ENCODE measurements at regions not wholly inside any gene's neighbourhood (a gene's known extent, or its start where the extent isn't known, plus 50 kb on each side); places are given as distances from the start of the nearest gene placed in this dataset.

DNA sequence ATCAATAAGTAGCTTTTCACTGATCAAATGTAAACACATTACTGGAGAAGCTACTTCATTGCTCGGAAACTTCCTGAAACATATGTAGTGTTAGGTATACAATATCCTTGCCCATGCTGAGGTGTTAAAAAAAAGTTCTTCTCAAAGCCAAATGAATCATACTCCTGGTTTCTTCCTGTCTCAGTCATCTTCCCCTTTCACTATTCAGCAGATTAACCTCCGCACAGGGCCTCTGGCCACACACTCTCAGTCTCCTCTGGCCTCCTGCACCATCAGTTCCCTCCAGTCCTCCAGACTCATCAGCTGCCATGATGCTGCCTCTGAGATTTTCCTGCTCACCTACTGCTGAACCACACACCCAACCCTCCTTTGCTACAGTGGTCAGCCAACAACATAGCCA is 70.5 kb upstream of the BOC start:
- no peak overlapping the region for H2AK5ac ChIP-seq (ENCODE audit: low read depth, low read length)
- no peak overlapping the region for H4K91ac ChIP-seq (replicated peaks; ENCODE audit: insufficient read length, low read length)
- TF ChIP-seq, protein P1, sequence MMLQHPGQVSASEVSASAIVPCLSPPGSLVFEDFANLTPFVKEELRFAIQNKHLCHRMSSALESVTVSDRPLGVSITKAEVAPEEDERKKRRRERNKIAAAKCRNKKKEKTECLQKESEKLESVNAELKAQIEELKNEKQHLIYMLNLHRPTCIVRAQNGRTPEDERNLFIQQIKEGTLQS (IDR thresholded peaks at IDR 0.05; ENCODE audit: insufficient read depth, low read depth, low read length), result no peak
- TF ChIP-seq SP2 (IDR thresholded peaks at IDR 0.05; ENCODE audit: low read length) (no peak), SIRT6 (IDR thresholded peaks at IDR 0.05; ENCODE audit: low read length) (no peak), BCL11A (IDR thresholded peaks at IDR 0.05; ENCODE audit: low read depth in 2 of 2, low read length in 2 of 2) (no peak), BACH1 (IDR thresholded peaks at IDR 0.05; ENCODE audit: low read length) (no peak), CEBPB (IDR thresholded peaks at IDR 0.05; ENCODE audit: low read depth, low read length) (no peak)
- TF ChIP-seq, protein P2, sequence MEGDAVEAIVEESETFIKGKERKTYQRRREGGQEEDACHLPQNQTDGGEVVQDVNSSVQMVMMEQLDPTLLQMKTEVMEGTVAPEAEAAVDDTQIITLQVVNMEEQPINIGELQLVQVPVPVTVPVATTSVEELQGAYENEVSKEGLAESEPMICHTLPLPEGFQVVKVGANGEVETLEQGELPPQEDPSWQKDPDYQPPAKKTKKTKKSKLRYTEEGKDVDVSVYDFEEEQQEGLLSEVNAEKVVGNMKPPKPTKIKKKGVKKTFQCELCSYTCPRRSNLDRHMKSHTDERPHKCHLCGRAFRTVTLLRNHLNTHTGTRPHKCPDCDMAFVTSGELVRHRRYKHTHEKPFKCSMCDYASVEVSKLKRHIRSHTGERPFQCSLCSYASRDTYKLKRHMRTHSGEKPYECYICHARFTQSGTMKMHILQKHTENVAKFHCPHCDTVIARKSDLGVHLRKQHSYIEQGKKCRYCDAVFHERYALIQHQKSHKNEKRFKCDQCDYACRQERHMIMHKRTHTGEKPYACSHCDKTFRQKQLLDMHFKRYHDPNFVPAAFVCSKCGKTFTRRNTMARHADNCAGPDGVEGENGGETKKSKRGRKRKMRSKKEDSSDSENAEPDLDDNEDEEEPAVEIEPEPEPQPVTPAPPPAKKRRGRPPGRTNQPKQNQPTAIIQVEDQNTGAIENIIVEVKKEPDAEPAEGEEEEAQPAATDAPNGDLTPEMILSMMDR (IDR thresholded peaks at IDR 0.05; ENCODE audit: control extremely low read depth in 1 of 3, insufficient read depth in 1 of 3, low read depth in 1 of 3, low read length in 3 of 3), result no peak
- H3K14ac ChIP-seq (ENCODE audit: insufficient read length), result no peak overlapping the region
- no peak overlapping the region for H3K23ac ChIP-seq (ENCODE audit: insufficient read length)
- no peak overlapping the region for H2AFZ ChIP-seq (ENCODE audit: low read length)
- CTCF ChIA-PET (ENCODE audit: partially characterized antibody), result interaction anchor here (0.7 to 1.0 kb wide), 2 partner anchors 11 to 104 kb away, joined by 3 to 4 read pairs; no protein-coding TSS in a partner anchor
- H3K27me3 ChIP-seq (replicated peaks in 1 of 4; ENCODE audit: control insufficient read depth in 3 of 4, extremely low read depth in 1 of 4, insufficient read depth in 3 of 4, low read length in 3 of 4), result no peaks in the 10 kb centered on the region; a peak in 1 of 7 replicates
- H3K23me2 ChIP-seq (ENCODE audit: low read depth, low read length), result no peaks in the 10 kb centered on the region; the same call in 1 of the 2 replicates
- H3K56ac ChIP-seq (replicated peaks; ENCODE audit: insufficient read length, low read depth, low read length), result no peak overlapping the region
- H3K36me3 ChIP-seq (ENCODE audit: control insufficient read depth in 2 of 4, insufficient read depth in 4 of 4, low read length in 3 of 4), result no peaks in the 10 kb centered on the region
- WGBS, 2 experiments (ENCODE audit: extremely low coverage in 1 of 2, insufficient coverage in 1 of 2, insufficient read length in 1 of 2, insufficient replicate concordance in 2 of 2, low coverage in 1 of 2, low lambda C conversion rate in 2 of 2, missing lambda C conversion rate in 1 of 2), result 93% methylated on average over 2 of the region's 2 CpGs; no CpG with 5 or more reads in 1 of the 2 experiments
- FAIRE-seq, result no peak
- no peak overlapping the region for H4K8ac ChIP-seq (ENCODE audit: extremely low read depth, insufficient read depth, low read length)
- H3K4me1 ChIP-seq (replicated peaks in 1 of 4; ENCODE audit: control insufficient read depth in 3 of 4, insufficient read depth in 4 of 4, low read length in 3 of 4), result peaks cover 0 to 4% (median 2%) of the 10 kb centered on the region in 4 experiments; a peak in 2 of 7 replicates
- no peak overlapping the region for H3K27ac ChIP-seq (ENCODE audit: low read depth, low read length)
- no peaks in the 10 kb centered on the region for H4K20me1 ChIP-seq (replicated peaks in 1 of 2; ENCODE audit: control insufficient read depth in 1 of 2, insufficient read depth in 2 of 2, low read length in 2 of 2)
- H3K79me2 ChIP-seq (ENCODE audit: control insufficient read depth in 1 of 2, insufficient read depth in 2 of 2, low read length in 2 of 2), result no peaks in the 10 kb centered on the region
- H2BK120ac ChIP-seq (replicated peaks; ENCODE audit: low read depth, low read length), result no peak overlapping the region
- no peak overlapping the region for H3K4me2 ChIP-seq (ENCODE audit: insufficient read depth in 1 of 2, low read depth in 2 of 2, low read length in 2 of 2)
- no peak overlapping the region for H2BK5ac ChIP-seq (ENCODE audit: low read depth, low read length)
- POLR2A ChIA-PET (ENCODE audit: partially characterized antibody), result no interaction called here
- no peak overlapping the region for H3K4ac ChIP-seq (replicated peaks; ENCODE audit: insufficient read length, low read depth, low read length)
- H3K18ac ChIP-seq (ENCODE audit: extremely low read depth, low read length), result no peak overlapping the region
- H2BK20ac ChIP-seq (ENCODE audit: low read length), result no peak overlapping the region
- no peak for DNase-seq (ENCODE audit: low read depth in 1 of 2, low spot score in 2 of 2)
- H2BK12ac ChIP-seq (ENCODE audit: low read depth, low read length), result no peak overlapping the region
- H3K9me3 ChIP-seq (ENCODE audit: insufficient read depth in 2 of 2, low read depth in 1 of 2, low read length in 1 of 2), result no peaks in the 10 kb centered on the region
- H3K4me3 ChIP-seq (ENCODE audit: extremely low read depth in 1 of 4, insufficient read depth in 2 of 4, low read depth in 3 of 4, low read length in 4 of 4), result no peak overlapping the region
- no peak overlapping the region for H2BK15ac ChIP-seq (ENCODE audit: low read length)
- no peak overlapping the region for H4K5ac ChIP-seq (ENCODE audit: insufficient read length, low read depth, low read length)
- H3K79me1 ChIP-seq (ENCODE audit: low read depth, low read length), result no peaks in the 10 kb centered on the region
- no peak overlapping the region for H3K9ac ChIP-seq (replicated peaks in 1 of 4; ENCODE audit: extremely low read depth in 1 of 4, low read depth in 3 of 4, low read length in 3 of 4)
